ENCODE measurements at regions not wholly inside any gene's neighbourhood (a gene's known extent, or its start where the extent isn't known, plus 50 kb on each side); places are given as distances from the start of the nearest gene placed in this dataset.

GRCh38 chr1:234777856-234778220 is 167.9 kb upstream of the IRF2BP2 start:
- peaks cover 12% of the 10 kb centered on the region for H3K27me3 ChIP-seq (ENCODE audit: insufficient read depth, low read length)
- H3K9me3 ChIP-seq (ENCODE audit: low read depth, low read length) = no peaks in the 10 kb centered on the region
- H3K4me3 ChIP-seq (ENCODE audit: low read length) = no peak overlapping the region
- peaks cover 66% of the 10 kb centered on the region for H3K4me1 ChIP-seq (ENCODE audit: insufficient read depth, low read length)

GRCh38 chr1:234776876-234777855 is 167.2 kb upstream of the IRF2BP2 start:
- Histone ChIP-seq H3K4me3 (ENCODE audit: low read length) (no peak overlapping the region), H3K4me1 (ENCODE audit: insufficient read depth, low read length) (peaks cover 73% of the 10 kb centered on the region), H3K27me3 (ENCODE audit: insufficient read depth, low read length) (peaks cover 6% of the 10 kb centered on the region), H3K9me3 (ENCODE audit: low read depth, low read length) (no peaks in the 10 kb centered on the region)

DNA sequence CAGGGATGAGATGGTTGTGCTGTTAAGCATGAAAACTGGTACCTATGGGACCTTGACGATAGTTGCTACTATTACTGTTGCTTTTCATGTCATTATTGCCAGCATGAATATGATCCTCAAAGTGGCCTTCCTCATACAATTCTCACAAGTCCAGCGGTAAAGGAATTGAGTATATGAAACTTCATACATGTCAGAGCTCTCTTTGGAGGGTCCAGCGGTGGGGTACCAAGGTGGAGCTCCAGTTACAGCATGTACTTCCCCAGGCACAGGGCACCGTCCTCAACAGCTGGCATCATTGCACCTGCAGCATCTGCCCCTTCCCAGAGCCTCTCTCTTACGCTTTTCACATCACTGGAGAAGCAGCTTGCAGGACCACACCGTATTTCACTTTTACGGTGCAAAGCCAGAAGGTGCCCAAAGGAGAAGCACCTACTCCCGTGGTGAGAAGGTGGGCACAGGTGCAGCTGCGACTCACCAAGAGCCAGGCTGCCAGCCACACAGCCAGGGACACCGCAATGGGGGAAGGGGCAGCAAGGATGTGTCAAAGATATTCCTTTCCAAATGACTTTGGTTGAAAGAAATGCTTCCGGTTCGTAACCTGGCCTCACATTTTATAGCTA is 166.4 kb upstream of the IRF2BP2 start:
- Histone ChIP-seq H3K4me1 (ENCODE audit: insufficient read depth, low read length) (peaks cover 81% of the 10 kb centered on the region), H3K4me3 (ENCODE audit: low read length) (no peak overlapping the region), H3K27me3 (ENCODE audit: insufficient read depth, low read length) (no peaks in the 10 kb centered on the region), H3K9me3 (ENCODE audit: low read depth, low read length) (no peaks in the 10 kb centered on the region)

- Histone ChIP-seq H3K4me3 (ENCODE audit: low read length) (no peak overlapping the region), H3K4me1 (ENCODE audit: insufficient read depth, low read length) (peaks cover 88% of the 10 kb centered on the region), H3K9me3 (ENCODE audit: low read depth, low read length) (no peaks in the 10 kb centered on the region), H3K27me3 (ENCODE audit: insufficient read depth, low read length) (no peaks in the 10 kb centered on the region)
Observed at GRCh38 chr1:234775477-234776246, 165.7 kb upstream of the IRF2BP2 start.

- H3K9me3 ChIP-seq (ENCODE audit: low read depth, low read length) = no peaks in the 10 kb centered on the region
- no peaks in the 10 kb centered on the region for H3K27me3 ChIP-seq (ENCODE audit: insufficient read depth, low read length)
- peaks cover 95% of the 10 kb centered on the region for H3K4me1 ChIP-seq (ENCODE audit: insufficient read depth, low read length)
- H3K4me3 ChIP-seq (ENCODE audit: low read length) = no peak overlapping the region
Observed at GRCh38 chr1:234774971-234775370, 165.0 kb upstream of the IRF2BP2 start.

GRCh38 chr1:234773936-234774677 is 164.1 kb upstream of the IRF2BP2 start:
- Histone ChIP-seq H3K27me3 (ENCODE audit: insufficient read depth, low read length) (no peaks in the 10 kb centered on the region), H3K4me1 (ENCODE audit: insufficient read depth, low read length) (peaks cover 99% of the 10 kb centered on the region), H3K9me3 (ENCODE audit: low read depth, low read length) (no peaks in the 10 kb centered on the region), H3K4me3 (ENCODE audit: low read length) (no peak overlapping the region)

- H3K9me3 ChIP-seq (ENCODE audit: low read depth, low read length) = no peaks in the 10 kb centered on the region
- H3K4me3 ChIP-seq (ENCODE audit: low read length) = no peak overlapping the region
- peaks cover 99% of the 10 kb centered on the region for H3K4me1 ChIP-seq (ENCODE audit: insufficient read depth, low read length)
- H3K27me3 ChIP-seq (ENCODE audit: insufficient read depth, low read length) = no peaks in the 10 kb centered on the region
Observed at GRCh38 chr1:234772345-234773147, 162.6 kb upstream of the IRF2BP2 start.

DNA sequence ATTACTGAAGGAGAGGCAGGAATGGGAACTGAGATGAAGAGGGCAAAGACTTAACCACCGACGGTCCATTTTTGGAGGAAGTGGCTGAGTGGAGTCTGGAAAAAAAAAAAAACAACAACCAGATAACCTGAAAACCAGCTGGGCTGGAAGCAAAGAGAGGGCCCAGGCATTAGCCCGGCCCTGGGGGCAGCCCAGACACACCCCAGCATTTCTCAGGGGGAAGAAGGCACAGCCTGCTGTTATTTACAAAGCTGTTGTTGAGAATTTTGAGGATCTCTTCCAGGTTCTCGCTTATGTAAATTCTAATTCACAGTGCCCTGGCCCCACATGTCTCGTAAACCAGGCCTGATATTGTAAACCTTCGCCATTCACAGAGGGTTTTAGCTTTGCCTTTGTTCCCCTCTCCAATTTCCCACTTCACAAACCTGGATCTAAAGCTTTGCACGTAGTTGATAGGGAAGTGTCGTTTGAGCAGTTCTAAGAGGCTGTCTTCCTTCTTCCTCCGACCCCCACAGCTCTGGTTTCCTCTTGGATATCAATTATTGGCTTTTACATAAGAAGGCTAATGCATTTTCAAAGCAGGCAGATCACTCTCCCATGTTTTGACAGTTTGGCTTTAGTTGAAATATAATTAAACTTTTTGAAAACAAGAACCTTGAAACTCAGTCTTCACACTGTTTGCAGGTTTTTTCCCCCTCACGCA is 161.8 kb upstream of the IRF2BP2 start:
- H3K9me3 ChIP-seq (ENCODE audit: low read depth, low read length) = no peaks in the 10 kb centered on the region
- H3K27me3 ChIP-seq (ENCODE audit: insufficient read depth, low read length) = no peaks in the 10 kb centered on the region
- H3K4me3 ChIP-seq (ENCODE audit: low read length) = no peak overlapping the region
- peaks cover 92% of the 10 kb centered on the region for H3K4me1 ChIP-seq (ENCODE audit: insufficient read depth, low read length)

DNA sequence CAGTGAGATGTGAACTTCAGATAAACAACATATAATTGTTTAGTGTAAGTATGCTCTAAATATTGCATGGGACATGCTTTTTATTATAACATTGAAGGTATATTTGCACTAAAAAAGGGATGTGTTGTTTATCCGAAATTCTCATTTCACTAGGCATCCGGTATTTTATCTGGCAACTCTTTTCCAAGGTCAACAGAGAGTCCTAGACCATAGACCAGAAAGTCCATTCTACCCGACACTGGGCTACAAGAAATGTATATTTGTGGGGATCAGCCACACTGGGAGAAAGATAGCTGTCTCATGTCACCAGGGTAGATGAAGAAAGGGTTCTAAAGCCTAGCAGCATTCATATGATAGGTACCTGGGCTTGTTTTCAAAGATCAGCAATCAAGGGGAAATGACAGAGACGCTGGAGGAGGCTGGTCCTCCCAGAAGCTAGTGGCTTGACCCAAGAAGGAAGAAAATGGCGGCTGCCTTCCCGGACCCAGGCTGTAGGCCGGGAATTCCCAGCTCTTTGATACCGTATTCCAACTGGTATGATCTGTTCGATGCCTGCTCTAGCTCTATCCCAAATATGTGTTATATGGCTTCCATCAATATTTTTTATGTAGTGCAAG is 161.1 kb upstream of the IRF2BP2 start:
- H3K4me3 ChIP-seq (ENCODE audit: low read length) = no peak overlapping the region
- no peaks in the 10 kb centered on the region for H3K9me3 ChIP-seq (ENCODE audit: low read depth, low read length)
- peaks cover 85% of the 10 kb centered on the region for H3K4me1 ChIP-seq (ENCODE audit: insufficient read depth, low read length)
- no peaks in the 10 kb centered on the region for H3K27me3 ChIP-seq (ENCODE audit: insufficient read depth, low read length)

DNA sequence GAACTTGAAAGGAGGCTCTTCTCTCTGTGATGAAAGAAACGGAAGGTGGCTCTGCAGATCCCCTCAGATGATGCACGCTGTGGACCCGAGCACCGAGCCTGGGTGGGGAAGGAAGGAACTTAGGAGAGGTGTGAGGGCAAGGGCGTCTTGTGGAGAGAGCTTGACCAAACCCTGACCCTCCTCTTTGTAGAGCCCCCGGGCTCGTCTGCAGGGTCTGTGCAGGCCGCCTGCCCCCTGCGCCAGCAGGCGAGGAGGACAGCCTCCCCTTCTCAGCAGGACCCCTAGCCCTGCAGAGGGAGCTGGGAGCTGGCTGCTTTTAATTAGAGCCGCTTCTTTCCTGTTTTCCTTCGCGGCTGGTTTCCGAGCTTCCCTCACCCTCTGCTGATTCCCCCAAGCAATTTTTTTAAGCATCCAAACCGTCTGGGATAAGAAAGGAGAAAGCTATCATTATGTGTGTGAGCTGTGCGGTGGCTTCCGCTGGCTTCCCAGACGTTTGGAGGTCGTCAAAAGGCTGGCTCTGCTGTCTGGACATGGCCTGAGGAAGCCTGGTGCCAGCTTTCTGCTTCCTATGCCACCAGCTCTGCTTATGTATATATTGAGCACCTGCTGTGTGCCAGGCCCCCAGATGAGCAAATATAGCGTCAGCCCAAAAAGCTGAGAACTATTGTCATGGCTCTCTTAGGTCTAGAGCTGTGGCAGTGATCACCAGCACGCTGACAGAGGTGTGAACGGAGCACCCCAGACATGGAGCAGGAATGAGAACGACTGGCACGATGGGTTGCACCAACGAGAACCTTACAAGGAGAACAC is 160.2 kb upstream of the IRF2BP2 start:
- no peak overlapping the region for H3K4me3 ChIP-seq (ENCODE audit: low read length)
- H3K27me3 ChIP-seq (ENCODE audit: insufficient read depth, low read length) = no peaks in the 10 kb centered on the region
- H3K9me3 ChIP-seq (ENCODE audit: low read depth, low read length) = no peaks in the 10 kb centered on the region
- peaks cover 78% of the 10 kb centered on the region for H3K4me1 ChIP-seq (ENCODE audit: insufficient read depth, low read length)

- Histone ChIP-seq H3K4me1 (ENCODE audit: insufficient read depth, low read length) (peaks cover 70% of the 10 kb centered on the region), H3K4me3 (ENCODE audit: low read length) (no peak overlapping the region), H3K9me3 (ENCODE audit: low read depth, low read length) (no peaks in the 10 kb centered on the region), H3K27me3 (ENCODE audit: insufficient read depth, low read length) (no peaks in the 10 kb centered on the region)
Observed at GRCh38 chr1:234769284-234769985, 159.5 kb upstream of the IRF2BP2 start.

GRCh38 chr1:234768569-234769283 is 158.7 kb upstream of the IRF2BP2 start:
- no peak overlapping the region for H3K4me3 ChIP-seq (ENCODE audit: low read length)
- H3K27me3 ChIP-seq (ENCODE audit: insufficient read depth, low read length) = no peaks in the 10 kb centered on the region
- H3K4me1 ChIP-seq (ENCODE audit: insufficient read depth, low read length) = peaks cover 70% of the 10 kb centered on the region
- H3K9me3 ChIP-seq (ENCODE audit: low read depth, low read length) = no peaks in the 10 kb centered on the region
